OCI-LY7 (cell line): ENCODE measurements at regions not wholly inside any gene's neighbourhood (a gene's known extent, or its start where the extent isn't known, plus 50 kb on each side); places are given as distances from the start of the nearest gene placed in this dataset.

ENCODE experiments used
- BruUV-seq: library from RNA; stranded (reverse); fragments of 400-500 nt; replicated peaks from 2 replicates; lab custom pipeline; 2021; lab: Mats Ljungman, UMichigan
- CTCF ChIA-PET: fragments of 300-600 bp; sonication (Branson Sonifier 250); formaldehyde crosslinking; loops from one replicate; lab custom pipeline; 2022; ENCODE audit warnings: antibody characterized with exemption; ENCODE audit not compliant: unreplicated experiment; lab: Charles Lee
- POLR2A ChIA-PET: fragments of 300-600 bp; sonication (Branson Sonifier 250); formaldehyde crosslinking; loops from one replicate; lab custom pipeline; 2022; ENCODE audit warnings: antibody characterized with exemption; lab: Charles Lee
- DNase-seq: peaks from one replicate; pipeline ENCODE4 v3.0.0-alpha.2; 2015; ENCODE audit warnings: low spot score
- H2AFZ ChIP-seq: fragments of 200-600 bp; sonication (generic), shearing (Covaris generic); 2 replicates; pipeline ENCODE4 v1.6.1; 2014; ENCODE audit warnings: mild to moderate bottlenecking, antibody characterized with exemption, low read length, moderate library complexity
- H3K27ac ChIP-seq: fragments of 200-600 bp; sonication (generic); 2 replicates; pipeline ENCODE4 v1.5.1; 2014; ENCODE audit warnings: mixed run types, low read depth, mild to moderate bottlenecking, moderate library complexity, low read length, inconsistent platforms; ENCODE audit not compliant: poor library complexity, severe bottlenecking
- H3K36me3 ChIP-seq: fragments of 200-600 bp; sonication (generic); 2 replicates; pipeline ENCODE4 v1.6.1; 2014; ENCODE audit warnings: mild to moderate bottlenecking, antibody characterized with exemption, low read length, moderate library complexity, mixed read lengths; ENCODE audit not compliant: insufficient read depth
- H3K4me1 ChIP-seq: fragments of 200-600 bp; sonication (generic); 2 replicates; pipeline ENCODE4 v1.5.1; 2014; ENCODE audit warnings: mild to moderate bottlenecking, low read length; ENCODE audit not compliant: insufficient read depth, poor library complexity, severe bottlenecking
- H3K4me2 ChIP-seq: fragments of 200-600 bp; sonication (generic); 2 replicates; pipeline ENCODE4 v1.6.1; 2014; ENCODE audit warnings: mild to moderate bottlenecking, low read length
- H3K4me3 ChIP-seq: fragments of 200-600 bp; sonication (generic); 2 replicates; pipeline ENCODE4 v1.5.1; 2014; ENCODE audit warnings: mild to moderate bottlenecking, low read depth, low read length; ENCODE audit not compliant: poor library complexity, severe bottlenecking
- H3K79me2 ChIP-seq: fragments of 200-600 bp; sonication (generic); 2 replicates; pipeline ENCODE4 v1.6.1; 2016; ENCODE audit warnings: low read depth, mild to moderate bottlenecking, low read length, moderate library complexity, mixed read lengths; ENCODE audit not compliant: insufficient read depth
- H3K9me2 ChIP-seq: fragments of 200-600 bp; sonication (generic); 2 replicates; pipeline ENCODE4 v1.6.1; 2016; ENCODE audit warnings: mild to moderate bottlenecking, low read length, mixed read lengths; ENCODE audit not compliant: insufficient read depth
- H3K9me3 ChIP-seq: fragments of 200-600 bp; sonication (generic); 2 replicates; pipeline ENCODE4 v1.6.1; 2014; ENCODE audit warnings: mild to moderate bottlenecking, mixed run types, low read length, mixed read lengths
- H4K20me1 ChIP-seq: fragments of 200-600 bp; sonication (generic); 2 replicates; pipeline ENCODE4 v1.6.1; 2014; ENCODE audit warnings: mild to moderate bottlenecking, antibody characterized with exemption, low read length, moderate library complexity, mixed read lengths; ENCODE audit not compliant: insufficient read depth
- EZH2phosphoT487 ChIP-seq: fragments of 200-600 bp; sonication (generic); IDR thresholded peaks from 2 replicates; pipeline ENCODE4 v1.6.1; 2018; ENCODE audit warnings: low read depth, borderline replicate concordance, mild to moderate bottlenecking, mixed run types, antibody characterized with exemption, low read length, moderate library complexity, mixed read lengths
- intact Hi-C: fragments of 100-400 bp; cut with micrococcal nuclease; formaldehyde crosslinking; loops from one replicate; pipeline ENCODE4 v1.10.0; 2022; ENCODE audit not compliant: unreplicated experiment
- TF ChIP-seq, protein P1 (sequence below): fragments of 200-600 bp; sonication (generic); conservative IDR thresholded peaks from 2 replicates; pipeline ENCODE4 v1.5.1; 2014; ENCODE audit warnings: mild to moderate bottlenecking, antibody characterized with exemption, low read length, moderate library complexity, mixed read lengths

DNA sequence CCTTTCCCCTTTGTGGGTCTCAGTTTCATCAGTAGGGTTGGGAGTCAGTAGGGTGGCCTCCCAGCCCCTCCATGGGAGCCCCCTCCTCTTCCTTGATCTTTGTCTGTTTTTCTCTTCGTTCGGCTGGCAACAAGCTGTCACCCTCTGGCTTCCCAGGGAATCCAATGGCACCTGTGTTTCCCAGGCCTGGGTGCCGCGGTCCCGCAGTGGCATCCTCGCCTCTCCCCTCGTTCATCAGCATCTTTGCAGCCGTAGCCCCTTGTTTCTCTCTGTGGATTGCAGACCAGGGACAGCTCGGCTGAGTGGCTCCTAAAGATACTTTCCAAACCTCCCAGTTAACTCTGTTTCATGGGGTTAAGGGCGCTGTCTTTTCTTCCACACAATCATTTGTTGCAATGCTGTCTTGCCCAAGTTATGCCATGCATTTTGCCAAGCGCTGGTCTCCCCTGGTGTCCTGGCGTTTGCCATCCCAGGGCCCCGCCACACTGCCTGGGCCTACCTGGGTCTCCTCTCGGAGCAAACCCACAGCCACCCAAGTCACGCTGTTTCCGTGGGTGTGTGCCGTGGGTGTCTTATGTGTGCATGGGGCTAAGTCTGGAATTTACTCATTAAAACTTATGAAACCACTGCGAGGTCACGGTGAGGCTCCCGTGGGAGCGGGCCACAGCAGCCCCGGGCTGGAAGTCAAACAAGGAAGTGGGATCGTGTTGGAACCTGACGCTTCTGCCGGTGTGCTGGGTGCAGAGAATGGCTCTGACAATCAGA is 189.4 kb upstream of the SHH start:
- intact Hi-C loops, result no loop called here
- Histone ChIP-seq H3K9me3 (no peaks in the 10 kb centered on the region), H2AFZ (no peak overlapping the region), H3K4me1 (no peaks in the 10 kb centered on the region), H3K4me3 (no peak overlapping the region), H3K9me2 (no peaks in the 10 kb centered on the region), H3K4me2 (no peak overlapping the region), H3K27ac (no peak overlapping the region), H4K20me1 (no peaks in the 10 kb centered on the region), H3K79me2 (no peaks in the 10 kb centered on the region), H3K36me3 (no peaks in the 10 kb centered on the region)
- no TSS peak for BruUV-seq
- no peak for DNase-seq
- TF ChIP-seq EZH2phosphoT487, result no peak
- TF ChIP-seq, protein P1, sequence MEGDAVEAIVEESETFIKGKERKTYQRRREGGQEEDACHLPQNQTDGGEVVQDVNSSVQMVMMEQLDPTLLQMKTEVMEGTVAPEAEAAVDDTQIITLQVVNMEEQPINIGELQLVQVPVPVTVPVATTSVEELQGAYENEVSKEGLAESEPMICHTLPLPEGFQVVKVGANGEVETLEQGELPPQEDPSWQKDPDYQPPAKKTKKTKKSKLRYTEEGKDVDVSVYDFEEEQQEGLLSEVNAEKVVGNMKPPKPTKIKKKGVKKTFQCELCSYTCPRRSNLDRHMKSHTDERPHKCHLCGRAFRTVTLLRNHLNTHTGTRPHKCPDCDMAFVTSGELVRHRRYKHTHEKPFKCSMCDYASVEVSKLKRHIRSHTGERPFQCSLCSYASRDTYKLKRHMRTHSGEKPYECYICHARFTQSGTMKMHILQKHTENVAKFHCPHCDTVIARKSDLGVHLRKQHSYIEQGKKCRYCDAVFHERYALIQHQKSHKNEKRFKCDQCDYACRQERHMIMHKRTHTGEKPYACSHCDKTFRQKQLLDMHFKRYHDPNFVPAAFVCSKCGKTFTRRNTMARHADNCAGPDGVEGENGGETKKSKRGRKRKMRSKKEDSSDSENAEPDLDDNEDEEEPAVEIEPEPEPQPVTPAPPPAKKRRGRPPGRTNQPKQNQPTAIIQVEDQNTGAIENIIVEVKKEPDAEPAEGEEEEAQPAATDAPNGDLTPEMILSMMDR, result no peak
- POLR2A ChIA-PET, result no interaction called here
- CTCF ChIA-PET, result no interaction called here

DNA sequence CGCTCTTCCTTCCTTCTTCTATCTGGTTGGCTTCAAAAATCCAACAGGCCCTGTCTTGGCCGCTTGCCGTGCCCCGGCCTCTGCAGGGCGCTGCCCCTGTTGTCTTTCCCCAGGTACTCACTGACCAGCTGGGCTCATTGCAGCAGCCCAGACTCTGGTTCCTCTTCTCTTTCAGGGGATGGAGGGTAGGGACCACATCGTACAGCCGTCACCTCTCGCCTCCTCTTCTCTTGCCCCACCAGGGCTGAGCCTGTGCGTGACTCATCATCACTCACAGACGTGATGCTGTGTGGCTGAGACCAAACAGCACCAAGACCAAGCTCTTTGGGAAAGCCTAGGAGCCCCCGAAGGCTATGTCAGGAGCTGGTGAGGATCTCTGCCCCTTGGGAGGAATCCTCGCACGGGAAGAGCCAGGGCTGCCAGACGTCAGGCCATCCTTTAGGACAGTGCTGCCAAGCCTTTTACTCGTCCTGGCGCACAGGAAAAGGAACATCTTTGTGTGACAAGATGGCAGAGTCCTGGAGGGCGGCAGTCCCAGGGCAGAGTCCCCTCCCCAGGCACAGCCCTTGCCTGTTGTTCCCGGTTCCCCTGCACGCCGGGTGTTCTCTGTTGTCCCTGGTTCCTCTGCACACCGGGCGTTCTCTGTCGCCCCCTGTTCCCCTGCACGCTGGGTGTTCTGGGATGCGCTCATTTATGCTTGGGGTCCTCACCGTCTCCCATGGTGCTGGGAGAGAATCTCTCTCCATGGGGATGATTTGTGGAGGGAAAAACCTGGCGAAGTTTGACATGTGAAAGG is 188.5 kb upstream of the SHH start:
- no TSS peak for BruUV-seq
- Histone ChIP-seq H3K27ac (no peak overlapping the region), H4K20me1 (no peaks in the 10 kb centered on the region), H3K4me1 (peaks cover 3% of the 10 kb centered on the region), H3K9me2 (no peaks in the 10 kb centered on the region), H3K9me3 (no peaks in the 10 kb centered on the region), H2AFZ (no peak overlapping the region), H3K36me3 (no peaks in the 10 kb centered on the region), H3K4me2 (no peak overlapping the region), H3K4me3 (no peak overlapping the region), H3K79me2 (no peaks in the 10 kb centered on the region)
- intact Hi-C loops, result no loop called here
- POLR2A ChIA-PET, result no interaction called here
- no peak for TF ChIP-seq EZH2phosphoT487
- TF ChIP-seq, protein P1, result no peak
- CTCF ChIA-PET, result no interaction called here
- DNase-seq, result no peak
